GM12878 (cell line): ENCODE measurements at regions not wholly inside any gene's neighbourhood (a gene's known extent, or its start where the extent isn't known, plus 50 kb on each side); places are given as distances from the start of the nearest gene placed in this dataset.

ENCODE experiments used
- ATAC-seq: fragments of 200-7000 bp; cut with Tn5 transposase; 3 replicates; pipeline ENCODE4 v1.9.1; 2020; ENCODE audit warnings: mild to moderate bottlenecking, moderate library complexity
- BruUV-seq: library from RNA; stranded (reverse); fragments of 400-500 nt; replicated peaks from 2 replicates; lab custom pipeline; 2021; lab: Mats Ljungman, UMichigan
- CTCF ChIA-PET: fragments of 300-600 bp; sonication (Branson Sonifier 250); formaldehyde crosslinking; extraction: SDS; loops from one replicate; lab custom pipeline; 2021; ENCODE audit warnings: inconsistent platforms; lab: Yijun Ruan, JAX
- POLR2A ChIA-PET: fragments of 350-600 bp; formaldehyde crosslinking; extraction: SDS; loops from one replicate; lab custom pipeline; 2021; ENCODE audit warnings: inconsistent platforms; lab: Charles Lee
- RAD21 ChIA-PET: fragments of 300-600 bp; sonication (Branson Sonifier 250); formaldehyde crosslinking; loops from one replicate; lab custom pipeline; 2023; ENCODE audit warnings: antibody characterized with exemption; ENCODE audit not compliant: unreplicated experiment; lab: Charles Lee
- SMC1A ChIA-PET: fragments of 300-600 bp; sonication (Branson Sonifier 250); formaldehyde crosslinking; loops from one replicate; lab custom pipeline; 2023; ENCODE audit not compliant: unreplicated experiment, uncharacterized antibody; lab: Charles Lee
- DNase-seq: peaks from one replicate; pipeline ENCODE4 v3.0.0-alpha.2; 2011; ENCODE audit warnings: low read depth, low spot score
- FAIRE-seq: peaks from 3 replicates; lab custom pipeline; 2011; peaks lifted over from hg19 to GRCh38; lab: Jason Lieb, UNC
- H2AFZ ChIP-seq: 2 replicates; pipeline ENCODE4 v1.6.0; 2011; ENCODE audit warnings: low read depth, low read length, control low read depth; ENCODE audit not compliant: control insufficient read depth
- H3K27ac ChIP-seq: 2 replicates; pipeline ENCODE4 v1.5.1; 2011; ENCODE audit warnings: control low read depth; ENCODE audit not compliant: control insufficient read depth, insufficient read depth
- H3K27me3 ChIP-seq, 2 experiments: replicated peaks in 1 of 2; 2 replicates each; pipeline versions ENCODE4 v1.6.0 to v1.6.1; 2011; ENCODE audit warnings: low read length in 1 of 2; ENCODE audit not compliant: control insufficient read depth in 2 of 2, insufficient read depth in 2 of 2
- H3K36me3 ChIP-seq, 2 experiments: 2 replicates each; pipeline ENCODE4 v1.5.1; 2011; ENCODE audit warnings: low read length in 1 of 2; ENCODE audit not compliant: control insufficient read depth in 2 of 2, insufficient read depth in 2 of 2
- H3K4me1 ChIP-seq: 2 replicates; pipeline ENCODE4 v1.6.1; 2011; ENCODE audit warnings: mild to moderate bottlenecking, low read length, moderate library complexity, mixed read lengths; ENCODE audit not compliant: control insufficient read depth, insufficient read depth
- H3K4me2 ChIP-seq: 2 replicates; pipeline ENCODE4 v1.6.0; 2011; ENCODE audit warnings: control low read depth; ENCODE audit not compliant: control insufficient read depth, insufficient read depth
- H3K4me3 ChIP-seq: fragments of 200-600 bp; sonication (generic); 2 replicates; pipeline ENCODE4 v1.5.1; 2016
- H3K79me2 ChIP-seq: 2 replicates; pipeline ENCODE4 v1.6.0; 2011; ENCODE audit warnings: low read length; ENCODE audit not compliant: control insufficient read depth, insufficient read depth
- H3K9ac ChIP-seq: 2 replicates; pipeline ENCODE4 v1.8.0; 2011; ENCODE audit warnings: low read length, control low read depth, mixed read lengths; ENCODE audit not compliant: control insufficient read depth, insufficient read depth
- H3K9me3 ChIP-seq: replicated peaks from 3 replicates; pipeline ENCODE4 v1.5.1; 2011; ENCODE audit warnings: mild to moderate bottlenecking, low read length; ENCODE audit not compliant: control insufficient read depth, insufficient read depth
- H4K20me1 ChIP-seq: 2 replicates; pipeline ENCODE4 v1.6.0; 2011; ENCODE audit not compliant: control insufficient read depth, insufficient read depth
- HCFC1 ChIP-seq: fragments of 150-350 bp; IDR thresholded peaks from 2 replicates; pipeline ENCODE4 v1.6.1; 2014; ENCODE audit warnings: low read length
- MEF2B ChIP-seq: fragments of 450-650 bp; IDR thresholded peaks from 2 replicates; pipeline ENCODE4 v1.6.1; 2018; ENCODE audit warnings: mild to moderate bottlenecking, moderate library complexity; ENCODE audit not compliant: partially characterized antibody, poor library complexity, severe bottlenecking
- NFYA ChIP-seq: IDR thresholded peaks from 2 replicates; pipeline ENCODE4 v1.6.1; 2011; ENCODE audit warnings: low read depth, mild to moderate bottlenecking, low read length, improper control_type of control experiment, borderline replicate concordance
- PAX5 ChIP-seq: IDR thresholded peaks from 2 replicates; pipeline ENCODE4 v1.6.1; 2011; ENCODE audit warnings: low read depth, low read length, borderline replicate concordance
- POLR2A ChIP-seq: IDR thresholded peaks from 2 replicates; pipeline ENCODE4 v1.6.1; 2011; ENCODE audit warnings: low read depth, mild to moderate bottlenecking, low read length
- SMAD5 ChIP-seq: IDR thresholded peaks from 2 replicates; pipeline ENCODE4 v1.6.1; 2016; ENCODE audit warnings: antibody characterized with exemption, low read depth
- SREBF1 ChIP-seq: IDR thresholded peaks from 2 replicates; pipeline ENCODE4 v1.6.1; 2012; ENCODE audit warnings: mild to moderate bottlenecking, low read length
- WGBS: methylation state at CpG from one replicate; pipeline ENCODE4 v1.1.6; 2016; ENCODE audit warnings: low lambda C conversion rate; ENCODE audit not compliant: insufficient replicate concordance, insufficient coverage; ENCODE audit errors: missing lambda C conversion rate; 5-methylcytosine and 5-hydroxymethylcytosine counted together
- in situ Hi-C: fragments of 300-500 bp; cut with MboI; formaldehyde crosslinking; loops from 9 replicates; pipeline ENCODE4 v1.14.3; 2018; ENCODE audit warnings: mixed read lengths
- intact Hi-C: fragments of 100-400 bp; cut with micrococcal nuclease; formaldehyde crosslinking; loops from one replicate; pipeline ENCODE4 v1.14.2; 2022; ENCODE audit not compliant: unreplicated experiment
- TF ChIP-seq, protein P1 (sequence below): fragments of 150-350 bp; IDR thresholded peaks from 2 replicates; pipeline ENCODE4 v1.6.1; 2016; ENCODE audit warnings: low read depth, low read length
- TF ChIP-seq, protein P2 (sequence below): fragments of 450-650 bp; IDR thresholded peaks from 2 replicates; pipeline ENCODE4 v1.6.1; 2017; ENCODE audit warnings: antibody characterized with exemption, mild to moderate bottlenecking, moderate library complexity

DNA sequence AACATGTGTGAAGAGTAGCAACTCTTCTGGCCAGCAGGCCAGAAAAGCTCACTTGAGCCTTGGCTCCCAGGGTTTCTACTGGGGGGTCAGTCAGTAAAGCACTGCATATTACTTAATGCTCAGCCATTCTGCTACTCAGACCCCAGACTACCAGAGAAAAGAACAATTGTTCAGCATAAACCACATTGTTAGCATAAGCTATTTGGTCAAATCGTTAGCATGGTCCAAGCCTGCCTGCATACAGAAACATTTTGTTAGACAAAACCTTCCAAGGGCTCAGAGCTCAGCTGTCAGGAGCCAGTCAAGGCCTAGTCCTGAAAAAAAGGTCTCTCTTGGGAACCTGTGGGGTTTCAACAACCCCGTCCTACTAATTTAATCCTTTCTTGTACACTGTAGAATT lies 449.3 kb downstream of the PRR16 start:
- Histone ChIP-seq H3K9ac (no peak overlapping the region), H3K9me3 (no peaks in the 10 kb centered on the region), H3K79me2 (no peaks in the 10 kb centered on the region), H3K4me3 (no peak overlapping the region), H3K27me3 (no peaks in the 10 kb centered on the region), H3K36me3 (no peaks in the 10 kb centered on the region), H2AFZ (no peak overlapping the region), H3K27ac (no peak overlapping the region), H4K20me1 (no peaks in the 10 kb centered on the region), H3K4me1 (no peaks in the 10 kb centered on the region), H3K4me2 (no peak overlapping the region)
- FAIRE-seq (no peak), DNase-seq (no peak), ATAC-seq (no peak)
- RAD21 ChIA-PET, result no interaction called here
- SMC1A ChIA-PET, result no interaction called here
- CTCF ChIA-PET, result interaction anchor here (1.2 kb wide), 1 partner anchor 10 kb away, joined by 4 read pairs; no protein-coding TSS in a partner anchor
- intact Hi-C loops, result no loop called here
- 5% methylated on average over 2 of the region's 2 CpGs for WGBS
- TF ChIP-seq, protein P1, sequence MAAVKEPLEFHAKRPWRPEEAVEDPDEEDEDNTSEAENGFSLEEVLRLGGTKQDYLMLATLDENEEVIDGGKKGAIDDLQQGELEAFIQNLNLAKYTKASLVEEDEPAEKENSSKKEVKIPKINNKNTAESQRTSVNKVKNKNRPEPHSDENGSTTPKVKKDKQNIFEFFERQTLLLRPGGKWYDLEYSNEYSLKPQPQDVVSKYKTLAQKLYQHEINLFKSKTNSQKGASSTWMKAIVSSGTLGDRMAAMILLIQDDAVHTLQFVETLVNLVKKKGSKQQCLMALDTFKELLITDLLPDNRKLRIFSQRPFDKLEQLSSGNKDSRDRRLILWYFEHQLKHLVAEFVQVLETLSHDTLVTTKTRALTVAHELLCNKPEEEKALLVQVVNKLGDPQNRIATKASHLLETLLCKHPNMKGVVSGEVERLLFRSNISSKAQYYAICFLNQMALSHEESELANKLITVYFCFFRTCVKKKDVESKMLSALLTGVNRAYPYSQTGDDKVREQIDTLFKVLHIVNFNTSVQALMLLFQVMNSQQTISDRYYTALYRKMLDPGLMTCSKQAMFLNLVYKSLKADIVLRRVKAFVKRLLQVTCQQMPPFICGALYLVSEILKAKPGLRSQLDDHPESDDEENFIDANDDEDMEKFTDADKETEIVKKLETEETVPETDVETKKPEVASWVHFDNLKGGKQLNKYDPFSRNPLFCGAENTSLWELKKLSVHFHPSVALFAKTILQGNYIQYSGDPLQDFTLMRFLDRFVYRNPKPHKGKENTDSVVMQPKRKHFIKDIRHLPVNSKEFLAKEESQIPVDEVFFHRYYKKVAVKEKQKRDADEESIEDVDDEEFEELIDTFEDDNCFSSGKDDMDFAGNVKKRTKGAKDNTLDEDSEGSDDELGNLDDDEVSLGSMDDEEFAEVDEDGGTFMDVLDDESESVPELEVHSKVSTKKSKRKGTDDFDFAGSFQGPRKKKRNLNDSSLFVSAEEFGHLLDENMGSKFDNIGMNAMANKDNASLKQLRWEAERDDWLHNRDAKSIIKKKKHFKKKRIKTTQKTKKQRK, result no peak
- TF ChIP-seq SMAD5 (no peak), MEF2B (no peak), PAX5 (no peak), POLR2A (no peak), NFYA (no peak), SREBF1 (no peak), HCFC1 (no peak)
- TF ChIP-seq, protein P2, sequence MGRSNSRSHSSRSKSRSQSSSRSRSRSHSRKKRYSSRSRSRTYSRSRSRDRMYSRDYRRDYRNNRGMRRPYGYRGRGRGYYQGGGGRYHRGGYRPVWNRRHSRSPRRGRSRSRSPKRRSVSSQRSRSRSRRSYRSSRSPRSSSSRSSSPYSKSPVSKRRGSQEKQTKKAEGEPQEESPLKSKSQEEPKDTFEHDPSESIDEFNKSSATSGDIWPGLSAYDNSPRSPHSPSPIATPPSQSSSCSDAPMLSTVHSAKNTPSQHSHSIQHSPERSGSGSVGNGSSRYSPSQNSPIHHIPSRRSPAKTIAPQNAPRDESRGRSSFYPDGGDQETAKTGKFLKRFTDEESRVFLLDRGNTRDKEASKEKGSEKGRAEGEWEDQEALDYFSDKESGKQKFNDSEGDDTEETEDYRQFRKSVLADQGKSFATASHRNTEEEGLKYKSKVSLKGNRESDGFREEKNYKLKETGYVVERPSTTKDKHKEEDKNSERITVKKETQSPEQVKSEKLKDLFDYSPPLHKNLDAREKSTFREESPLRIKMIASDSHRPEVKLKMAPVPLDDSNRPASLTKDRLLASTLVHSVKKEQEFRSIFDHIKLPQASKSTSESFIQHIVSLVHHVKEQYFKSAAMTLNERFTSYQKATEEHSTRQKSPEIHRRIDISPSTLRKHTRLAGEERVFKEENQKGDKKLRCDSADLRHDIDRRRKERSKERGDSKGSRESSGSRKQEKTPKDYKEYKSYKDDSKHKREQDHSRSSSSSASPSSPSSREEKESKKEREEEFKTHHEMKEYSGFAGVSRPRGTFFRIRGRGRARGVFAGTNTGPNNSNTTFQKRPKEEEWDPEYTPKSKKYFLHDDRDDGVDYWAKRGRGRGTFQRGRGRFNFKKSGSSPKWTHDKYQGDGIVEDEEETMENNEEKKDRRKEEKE, result no peak
- POLR2A ChIA-PET, result no interaction called here
- no TSS peak for BruUV-seq
- in situ Hi-C loops, result no loop called here
